ENCODE measurements at regions not wholly inside any gene's neighbourhood (a gene's known extent, or its start where the extent isn't known, plus 50 kb on each side); places are given as distances from the start of the nearest gene placed in this dataset.

DNA sequence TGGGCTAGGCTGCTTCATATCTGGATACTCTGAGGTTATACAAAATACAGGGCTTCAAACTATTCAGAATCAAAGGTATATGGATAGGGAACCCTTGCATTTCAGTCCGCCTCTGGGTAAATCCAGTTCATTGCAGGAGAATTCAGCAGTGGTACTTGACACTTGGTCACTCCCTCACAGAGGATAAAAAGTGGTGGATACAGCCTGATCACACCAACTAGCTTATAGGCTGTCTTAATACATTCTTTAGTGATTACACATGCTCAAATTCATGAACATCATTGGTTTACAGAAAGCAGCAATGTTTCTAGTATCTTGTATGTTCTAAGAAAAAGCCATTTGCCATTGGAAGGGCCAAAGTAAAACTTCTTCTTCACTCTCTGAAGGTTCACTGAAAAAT lies 104.8 kb upstream of the PDE5A start:
- Histone ChIP-seq H3K27ac (no peak overlapping the region), H3K9me3 (replicated peaks in 1 of 3) (no peaks in the 10 kb centered on the region), H3K36me3 (replicated peaks in 1 of 2) (no peaks in the 10 kb centered on the region), H3K4me3 (no peak overlapping the region), H3K27me3 (no peaks in the 10 kb centered on the region), H3K4me1 (replicated peaks in 1 of 2) (peaks cover 0 to 16% of the 10 kb centered on the region in 2 donors)
- WGBS, 4 donors = 90 to 100% (median 96%) methylated on average over 1 of the region's 1 CpG
- no peak for TF ChIP-seq POLR2A (IDR thresholded peaks at IDR 0.05)
- TF ChIP-seq, protein P1, sequence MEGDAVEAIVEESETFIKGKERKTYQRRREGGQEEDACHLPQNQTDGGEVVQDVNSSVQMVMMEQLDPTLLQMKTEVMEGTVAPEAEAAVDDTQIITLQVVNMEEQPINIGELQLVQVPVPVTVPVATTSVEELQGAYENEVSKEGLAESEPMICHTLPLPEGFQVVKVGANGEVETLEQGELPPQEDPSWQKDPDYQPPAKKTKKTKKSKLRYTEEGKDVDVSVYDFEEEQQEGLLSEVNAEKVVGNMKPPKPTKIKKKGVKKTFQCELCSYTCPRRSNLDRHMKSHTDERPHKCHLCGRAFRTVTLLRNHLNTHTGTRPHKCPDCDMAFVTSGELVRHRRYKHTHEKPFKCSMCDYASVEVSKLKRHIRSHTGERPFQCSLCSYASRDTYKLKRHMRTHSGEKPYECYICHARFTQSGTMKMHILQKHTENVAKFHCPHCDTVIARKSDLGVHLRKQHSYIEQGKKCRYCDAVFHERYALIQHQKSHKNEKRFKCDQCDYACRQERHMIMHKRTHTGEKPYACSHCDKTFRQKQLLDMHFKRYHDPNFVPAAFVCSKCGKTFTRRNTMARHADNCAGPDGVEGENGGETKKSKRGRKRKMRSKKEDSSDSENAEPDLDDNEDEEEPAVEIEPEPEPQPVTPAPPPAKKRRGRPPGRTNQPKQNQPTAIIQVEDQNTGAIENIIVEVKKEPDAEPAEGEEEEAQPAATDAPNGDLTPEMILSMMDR (IDR thresholded peaks at IDR 0.05) = no peak
- DNase-seq = no peak
- intact Hi-C loops (cut with DNase I) = loop anchor here in 1 of 2 donors (10.0 kb wide), 1 partner anchor 419 kb away; no protein-coding TSS in a partner anchor

DNA sequence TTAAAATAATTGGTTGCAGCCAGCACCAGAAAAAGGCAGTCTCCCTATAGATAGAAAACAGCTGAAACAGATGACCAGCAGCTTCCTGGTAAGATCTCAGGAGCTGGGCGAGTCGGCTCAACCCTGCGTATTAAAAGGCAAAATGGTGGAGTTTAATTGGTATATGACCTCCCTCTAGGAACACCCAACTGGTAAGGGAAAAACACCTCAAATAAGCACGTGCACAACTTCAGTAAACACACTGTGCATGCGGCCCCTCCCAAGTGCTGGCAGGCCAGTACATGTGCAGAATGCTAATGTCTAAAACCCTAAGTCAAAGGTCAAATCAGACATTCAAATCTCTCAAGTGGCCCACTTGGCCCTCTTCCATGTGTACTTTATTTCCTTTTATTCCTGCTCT lies 103.2 kb upstream of the PDE5A start:
- TF ChIP-seq, protein P1 (IDR thresholded peaks at IDR 0.05) = no peak
- no peak for TF ChIP-seq POLR2A (IDR thresholded peaks at IDR 0.05)
- Histone ChIP-seq H3K9me3 (replicated peaks in 1 of 3) (no peaks in the 10 kb centered on the region), H3K4me1 (replicated peaks in 1 of 2) (peaks cover 0 to 16% of the 10 kb centered on the region in 2 donors), H3K4me3 (no peak overlapping the region), H3K27me3 (no peaks in the 10 kb centered on the region), H3K36me3 (replicated peaks in 1 of 2) (no peaks in the 10 kb centered on the region), H3K27ac (no peak overlapping the region)
- 76 to 89% (median 89%) methylated on average over 5 of the region's 5 CpGs for WGBS, 4 donors
- no peak for DNase-seq
- intact Hi-C loops (cut with DNase I) = loop anchor here in 1 of 2 donors (10.0 kb wide), 1 partner anchor 417 kb away; no protein-coding TSS in a partner anchor

DNA sequence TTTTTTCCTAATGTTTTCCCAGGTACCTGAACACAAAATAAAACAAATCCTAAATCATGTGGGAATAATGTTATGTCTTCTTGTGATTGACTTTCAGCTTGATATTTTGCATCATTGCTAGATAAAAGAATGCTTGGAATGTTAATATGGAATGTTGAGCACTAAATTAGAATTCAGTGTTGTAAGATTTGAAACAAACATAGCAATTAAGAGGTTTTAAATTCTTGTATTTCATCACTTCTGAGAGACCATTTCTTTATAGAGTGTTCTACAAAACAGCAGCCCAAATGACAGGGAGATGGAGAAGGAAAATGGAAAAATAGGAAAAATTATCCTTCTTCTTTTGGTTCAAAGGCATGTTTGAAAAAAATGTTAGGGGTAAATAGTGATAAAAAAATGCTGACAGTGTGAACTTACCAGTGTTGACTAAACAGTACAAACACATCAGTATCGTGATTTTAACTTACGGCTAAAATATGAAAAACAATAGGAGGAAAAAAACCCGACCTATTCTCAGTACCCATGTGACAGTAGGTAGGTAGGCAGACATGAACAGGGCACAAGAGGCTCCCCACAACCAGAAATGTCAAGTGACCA lies 102.6 kb upstream of the PDE5A start:
- TF ChIP-seq, protein P1 (IDR thresholded peaks at IDR 0.05) = no peak
- TF ChIP-seq POLR2A (IDR thresholded peaks at IDR 0.05) = no peak
- no peaks in the 10 kb centered on the region for H3K9me3 ChIP-seq (replicated peaks in 1 of 3)
- H3K27ac ChIP-seq = no peak overlapping the region
- 72 to 89% (median 82%) methylated on average over 3 of the region's 3 CpGs for WGBS, 4 donors
- DNase-seq = no peak
- H3K4me3 ChIP-seq = no peak overlapping the region
- intact Hi-C loops (cut with DNase I) = loop anchor here in 1 of 2 donors (10.0 kb wide), 1 partner anchor 416 kb away; no protein-coding TSS in a partner anchor
- H3K36me3 ChIP-seq (replicated peaks in 1 of 2) = no peaks in the 10 kb centered on the region
- H3K27me3 ChIP-seq = no peaks in the 10 kb centered on the region
- H3K4me1 ChIP-seq (replicated peaks in 1 of 2) = peaks cover 0 to 16% of the 10 kb centered on the region in 2 donors

DNA sequence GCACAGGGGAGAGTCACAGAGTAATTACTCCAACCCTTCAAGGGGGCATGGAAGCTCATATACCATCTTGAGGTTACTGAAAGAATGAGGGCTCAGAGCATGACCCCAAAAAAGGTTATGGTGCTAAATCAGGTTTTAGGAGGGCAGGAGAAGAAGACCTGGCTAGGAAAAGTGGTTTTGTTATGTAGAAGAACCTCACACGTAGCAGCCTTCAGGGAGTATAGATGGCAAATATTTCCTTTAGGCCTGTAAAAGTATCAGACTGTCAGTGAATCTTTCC lies 102.0 kb upstream of the PDE5A start:
- Histone ChIP-seq H3K9me3 (replicated peaks in 1 of 3) (no peaks in the 10 kb centered on the region), H3K27ac (peak overlapping the region in 2 of 5 donors; percentile 27 to 28), H3K4me3 (no peak overlapping the region), H3K4me1 (replicated peaks in 1 of 2) (peaks cover 0 to 17% of the 10 kb centered on the region in 2 donors), H3K27me3 (no peaks in the 10 kb centered on the region), H3K36me3 (replicated peaks in 1 of 2) (no peaks in the 10 kb centered on the region)
- 53 to 100% (median 71%) methylated on average over 1 of the region's 1 CpG for WGBS, 4 donors
- no peak for TF ChIP-seq POLR2A (IDR thresholded peaks at IDR 0.05)
- TF ChIP-seq, protein P1 (IDR thresholded peaks at IDR 0.05) = no peak
- no peak for DNase-seq
- intact Hi-C loops (cut with DNase I) = loop anchor here in 1 of 2 donors (10.0 kb wide), 1 partner anchor 416 kb away; no protein-coding TSS in a partner anchor

Data from adrenal gland (tissue), 9 donors.